Sigmoid colon (tissue), 3 donors: ENCODE measurements at regions not wholly inside any gene's neighbourhood (a gene's known extent, or its start where the extent isn't known, plus 50 kb on each side); places are given as distances from the start of the nearest gene placed in this dataset.

Source experiments
- POLR2A ChIP-seq, 2 donors: fragments of 450-650 bp; IDR thresholded peaks; one replicate each; pipeline ENCODE4 v1.6.1; 2016; ENCODE audit warnings: antibody characterized with exemption in 2 of 2, mild to moderate bottlenecking in 2 of 2, moderate library complexity in 2 of 2
- TF ChIP-seq, protein P1 (sequence below), 4 experiments: fragments of 450-650 bp in 3 of 4; fragments of 200-600 bp in 1 of 4; IDR thresholded peaks; one replicate each; pipeline ENCODE4 v1.5.1; 2016 to 2019; ENCODE audit warnings: antibody characterized with exemption in 4 of 4, mild to moderate bottlenecking in 3 of 4, moderate library complexity in 2 of 4

DNA sequence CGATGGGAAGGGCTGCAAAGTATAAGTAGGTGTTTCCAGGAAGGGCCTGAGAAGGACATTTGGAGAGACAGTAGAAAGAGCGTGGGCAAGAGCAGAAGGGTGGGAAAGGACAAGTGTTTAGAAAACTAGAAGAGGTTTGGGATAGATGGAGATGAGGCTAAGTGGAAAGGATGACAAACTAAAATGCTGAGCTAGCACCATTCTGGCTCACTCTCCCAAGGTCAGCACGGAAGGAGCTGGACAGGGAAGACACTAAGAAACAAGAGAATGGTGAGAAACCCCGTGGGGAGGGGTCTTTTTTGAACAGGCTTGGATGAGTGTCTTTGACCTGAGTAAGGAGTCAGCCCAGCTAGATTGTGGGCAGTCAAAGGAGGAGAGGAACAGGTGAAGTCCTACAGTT, 286.0 kb downstream of the CDK5RAP2 start:
- TF ChIP-seq, protein P1, sequence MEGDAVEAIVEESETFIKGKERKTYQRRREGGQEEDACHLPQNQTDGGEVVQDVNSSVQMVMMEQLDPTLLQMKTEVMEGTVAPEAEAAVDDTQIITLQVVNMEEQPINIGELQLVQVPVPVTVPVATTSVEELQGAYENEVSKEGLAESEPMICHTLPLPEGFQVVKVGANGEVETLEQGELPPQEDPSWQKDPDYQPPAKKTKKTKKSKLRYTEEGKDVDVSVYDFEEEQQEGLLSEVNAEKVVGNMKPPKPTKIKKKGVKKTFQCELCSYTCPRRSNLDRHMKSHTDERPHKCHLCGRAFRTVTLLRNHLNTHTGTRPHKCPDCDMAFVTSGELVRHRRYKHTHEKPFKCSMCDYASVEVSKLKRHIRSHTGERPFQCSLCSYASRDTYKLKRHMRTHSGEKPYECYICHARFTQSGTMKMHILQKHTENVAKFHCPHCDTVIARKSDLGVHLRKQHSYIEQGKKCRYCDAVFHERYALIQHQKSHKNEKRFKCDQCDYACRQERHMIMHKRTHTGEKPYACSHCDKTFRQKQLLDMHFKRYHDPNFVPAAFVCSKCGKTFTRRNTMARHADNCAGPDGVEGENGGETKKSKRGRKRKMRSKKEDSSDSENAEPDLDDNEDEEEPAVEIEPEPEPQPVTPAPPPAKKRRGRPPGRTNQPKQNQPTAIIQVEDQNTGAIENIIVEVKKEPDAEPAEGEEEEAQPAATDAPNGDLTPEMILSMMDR (IDR thresholded peaks at IDR 0.05), result no peak
- no peak for TF ChIP-seq POLR2A (IDR thresholded peaks at IDR 0.05)
